SK-N-SH (cell line): ENCODE measurements at regions not wholly inside any gene's neighbourhood (a gene's known extent, or its start where the extent isn't known, plus 50 kb on each side); places are given as distances from the start of the nearest gene placed in this dataset.

Source experiments
- CTCF ChIA-PET: fragments of 300-600, 350-600 bp; formaldehyde crosslinking; extraction: SDS; loops from one replicate; lab custom pipeline; 2021; lab: Yijun Ruan, JAX
- POLR2A ChIA-PET: fragments of 350-600 bp; sonication (Branson Sonifier 250); formaldehyde crosslinking; extraction: SDS; loops from one replicate; lab custom pipeline; 2020; ENCODE audit warnings: antibody characterized with exemption, inconsistent platforms; lab: Yijun Ruan, JAX
- DNase-seq: peaks from one replicate; pipeline ENCODE4 v3.0.0; 2012
- H2AFZ ChIP-seq: fragments of 200-600 bp; sonication (generic); 2 replicates; pipeline ENCODE4 v1.8.1; 2016; ENCODE audit warnings: antibody characterized with exemption, mild to moderate bottlenecking, low read depth
- H3F3A ChIP-seq: fragments of 200-600 bp; sonication (generic); replicated peaks from 2 replicates; pipeline ENCODE3; 2016; ENCODE audit warnings: antibody characterized with exemption, mild to moderate bottlenecking; ENCODE audit not compliant: insufficient read depth
- H3K27ac ChIP-seq, 2 experiments: fragments of 200-500 bp in 1 of 2; fragments of 200-600 bp in 1 of 2; sonication (Bioruptor generic) in 1 of 2; sonication (generic), shearing (Covaris generic) in 1 of 2; 2 replicates each; pipeline versions ENCODE4 v1.5.1 to v1.6.1; 2014 to 2016; ENCODE audit warnings: low read depth in 2 of 2, inconsistent platforms in 1 of 2, low read length in 1 of 2, mild to moderate bottlenecking in 1 of 2, mixed read lengths in 1 of 2
- H3K27me3 ChIP-seq: fragments of 200-600 bp; sonication (generic), shearing (Covaris generic); 2 replicates; pipeline ENCODE4 v1.6.1; 2016; ENCODE audit warnings: mixed run types; ENCODE audit not compliant: insufficient read depth
- H3K36me3 ChIP-seq, 2 experiments: fragments of 200-500 bp in 1 of 2; fragments of 200-600 bp in 1 of 2; sonication (Bioruptor generic) in 1 of 2; sonication (generic) in 1 of 2; replicated peaks in 1 of 2; 2 replicates each; pipeline versions ENCODE3 to v1.5.1; 2014 to 2016; ENCODE audit warnings: low read length in 1 of 2, mild to moderate bottlenecking in 1 of 2; ENCODE audit not compliant: insufficient read depth in 2 of 2, control insufficient read depth in 1 of 2
- H3K4me1 ChIP-seq, 2 experiments: fragments of 200-500 bp in 1 of 2; fragments of 200-600 bp in 1 of 2; sonication (Bioruptor generic) in 1 of 2; sonication (generic), shearing (Covaris generic) in 1 of 2; 2 replicates each; pipeline versions ENCODE4 v1.5.1 to v1.6.1; 2014 to 2016; ENCODE audit warnings: low read depth in 1 of 2, low read length in 1 of 2, mixed run types in 1 of 2; ENCODE audit not compliant: insufficient read depth in 2 of 2, control insufficient read depth in 1 of 2
- H3K4me2 ChIP-seq: fragments of 200-600 bp; sonication (generic), shearing (Covaris generic); 2 replicates; pipeline ENCODE4 v1.6.1; 2017; ENCODE audit warnings: mixed run types
- H3K4me3 ChIP-seq, 2 experiments: fragments of 200-500 bp in 1 of 2; fragments of 200-600 bp in 1 of 2; sonication (Bioruptor generic) in 1 of 2; sonication (generic), shearing (Covaris generic) in 1 of 2; 2 replicates each; pipeline versions ENCODE4 v1.5.1 to v1.8.1; 2014 to 2016; ENCODE audit warnings: low read depth in 2 of 2, inconsistent platforms in 1 of 2, low read length in 1 of 2, mild to moderate bottlenecking in 1 of 2, mixed read lengths in 1 of 2, moderate library complexity in 1 of 2
- H3K79me2 ChIP-seq: fragments of 200-600 bp; sonication (generic); 2 replicates; pipeline ENCODE4 v1.8.1; 2017; ENCODE audit warnings: mild to moderate bottlenecking; ENCODE audit not compliant: insufficient read depth
- H3K9ac ChIP-seq: fragments of 200-600 bp; sonication (generic); 2 replicates; pipeline ENCODE4 v1.6.1; 2017; ENCODE audit warnings: mixed run types
- H3K9me2 ChIP-seq: fragments of 200-600 bp; sonication (generic); 2 replicates; pipeline ENCODE4 v1.6.1; 2017; ENCODE audit warnings: mixed run types
- H3K9me3 ChIP-seq: fragments of 200-600 bp; sonication (generic); 2 replicates; pipeline ENCODE4 v1.6.1; 2017; ENCODE audit warnings: mixed run types, mild to moderate bottlenecking, moderate library complexity
- H4K20me1 ChIP-seq: fragments of 200-600 bp; sonication (generic); 2 replicates; pipeline ENCODE4 v1.6.1; 2017; ENCODE audit warnings: mild to moderate bottlenecking, mixed run types; ENCODE audit not compliant: insufficient read depth
- ELF1 ChIP-seq: IDR thresholded peaks from 2 replicates; pipeline ENCODE4 v1.4.0; 2012
- FOXM1 ChIP-seq: IDR thresholded peaks from 2 replicates; pipeline ENCODE4 v1.4.0; 2012; ENCODE audit warnings: low read depth, mild to moderate bottlenecking
- GABPA ChIP-seq: IDR thresholded peaks from 2 replicates; pipeline ENCODE4 v1.4.0; 2012; ENCODE audit warnings: low read depth, mild to moderate bottlenecking
- JUND ChIP-seq: IDR thresholded peaks from 2 replicates; pipeline ENCODE4 v1.4.0; 2012
- MEF2A ChIP-seq: IDR thresholded peaks from 2 replicates; pipeline ENCODE4 v1.4.0; 2012; ENCODE audit warnings: low read depth, borderline replicate concordance
- MXI1 ChIP-seq: IDR thresholded peaks from 2 replicates; pipeline ENCODE4 v1.6.1; 2012; ENCODE audit warnings: mild to moderate bottlenecking, low read depth, low read length, improper control_type of control experiment
- POLR2AphosphoS5 ChIP-seq: IDR thresholded peaks from 2 replicates; pipeline ENCODE4 v1.6.1; 2012; ENCODE audit warnings: low read depth, low read length
- RFX5 ChIP-seq: IDR thresholded peaks from 2 replicates; pipeline ENCODE4 v1.6.1; 2012; ENCODE audit warnings: mild to moderate bottlenecking, improper control_type of control experiment, low read length
- RXRA ChIP-seq: IDR thresholded peaks from 2 replicates; pipeline ENCODE4 v1.4.0; 2012; ENCODE audit warnings: low read depth, mild to moderate bottlenecking, borderline replicate concordance
- SMC3 ChIP-seq: IDR thresholded peaks from 2 replicates; pipeline ENCODE4 v1.6.1; 2012; ENCODE audit warnings: low read depth, low read length, improper control_type of control experiment
- TAF1 ChIP-seq: IDR thresholded peaks from 2 replicates; pipeline ENCODE4 v1.6.1; 2012; ENCODE audit warnings: low read depth, mild to moderate bottlenecking, low read length, moderate library complexity, borderline replicate concordance
- TEAD4 ChIP-seq: IDR thresholded peaks from 2 replicates; pipeline ENCODE4 v1.4.0; 2012; ENCODE audit warnings: mild to moderate bottlenecking, borderline replicate concordance; ENCODE audit not compliant: insufficient read depth
- USF1 ChIP-seq: IDR thresholded peaks from 2 replicates; pipeline ENCODE4 v1.4.0; 2012; ENCODE audit warnings: low read depth, borderline replicate concordance
- WGBS: methylation state at CpG from one replicate; pipeline ENCODE4 v1.1.6; 2017; ENCODE audit warnings: low lambda C conversion rate; 5-methylcytosine and 5-hydroxymethylcytosine counted together
- TF ChIP-seq, protein P1 (sequence below): IDR thresholded peaks from 2 replicates; pipeline ENCODE4; 2012
- TF ChIP-seq, protein P2 (sequence below): fragments of 150-350 bp; IDR thresholded peaks from 2 replicates; pipeline ENCODE4 v1.6.1; 2016; ENCODE audit warnings: mild to moderate bottlenecking, low read depth, low read length

DNA sequence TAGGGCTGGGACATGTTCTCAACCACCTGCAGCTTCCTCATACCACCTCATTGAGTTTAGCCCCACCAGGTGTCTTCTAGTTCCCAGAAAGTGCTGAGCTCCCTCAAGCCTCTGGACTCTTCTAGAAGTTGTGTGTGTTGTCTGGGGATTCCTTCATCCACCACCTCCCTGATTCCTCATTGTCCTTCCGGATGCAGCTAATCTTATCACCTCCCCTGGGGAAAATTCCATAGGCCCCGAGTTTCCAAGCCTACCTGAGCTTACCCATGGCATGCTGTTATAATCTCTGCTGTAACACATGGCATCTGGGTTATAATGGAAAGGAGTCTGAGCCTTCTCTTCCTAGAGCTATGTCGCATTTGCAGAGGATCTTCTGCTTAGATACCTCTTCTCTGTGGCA is 243.5 kb upstream of the SDK2 start:
- CTCF ChIA-PET = interaction anchor here (0.5 kb wide), 1 partner anchor 959 kb away, joined by 3 read pairs; no protein-coding TSS in a partner anchor
- H4K20me1 ChIP-seq = no peaks in the 10 kb centered on the region

GRCh38 chr17:73888862-73889261 is 244.6 kb upstream of the SDK2 start:
- no peaks in the 10 kb centered on the region; a peak in 1 of 4 replicates for H3K4me1 ChIP-seq
- TF ChIP-seq TAF1 = no peak
- TF ChIP-seq JUND = no peak
- no peak for TF ChIP-seq USF1
- no peak for TF ChIP-seq MXI1
- no peak for TF ChIP-seq TEAD4
- TF ChIP-seq, protein P1, sequence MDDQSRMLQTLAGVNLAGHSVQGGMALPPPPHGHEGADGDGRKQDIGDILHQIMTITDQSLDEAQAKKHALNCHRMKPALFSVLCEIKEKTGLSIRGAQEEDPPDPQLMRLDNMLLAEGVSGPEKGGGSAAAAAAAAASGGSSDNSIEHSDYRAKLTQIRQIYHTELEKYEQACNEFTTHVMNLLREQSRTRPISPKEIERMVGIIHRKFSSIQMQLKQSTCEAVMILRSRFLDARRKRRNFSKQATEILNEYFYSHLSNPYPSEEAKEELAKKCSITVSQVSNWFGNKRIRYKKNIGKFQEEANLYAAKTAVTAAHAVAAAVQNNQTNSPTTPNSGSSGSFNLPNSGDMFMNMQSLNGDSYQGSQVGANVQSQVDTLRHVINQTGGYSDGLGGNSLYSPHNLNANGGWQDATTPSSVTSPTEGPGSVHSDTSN = no peak
- TF ChIP-seq MEF2A = no peak
- TF ChIP-seq, protein P2, sequence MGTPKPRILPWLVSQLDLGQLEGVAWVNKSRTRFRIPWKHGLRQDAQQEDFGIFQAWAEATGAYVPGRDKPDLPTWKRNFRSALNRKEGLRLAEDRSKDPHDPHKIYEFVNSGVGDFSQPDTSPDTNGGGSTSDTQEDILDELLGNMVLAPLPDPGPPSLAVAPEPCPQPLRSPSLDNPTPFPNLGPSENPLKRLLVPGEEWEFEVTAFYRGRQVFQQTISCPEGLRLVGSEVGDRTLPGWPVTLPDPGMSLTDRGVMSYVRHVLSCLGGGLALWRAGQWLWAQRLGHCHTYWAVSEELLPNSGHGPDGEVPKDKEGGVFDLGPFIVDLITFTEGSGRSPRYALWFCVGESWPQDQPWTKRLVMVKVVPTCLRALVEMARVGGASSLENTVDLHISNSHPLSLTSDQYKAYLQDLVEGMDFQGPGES = no peak
- TF ChIP-seq ELF1 = no peak
- TF ChIP-seq POLR2AphosphoS5 = no peak
- TF ChIP-seq RXRA = no peak

More for the DNA sequence above, 243.5 kb upstream of the SDK2 start:
- H3K27me3 ChIP-seq = no peaks in the 10 kb centered on the region
- no peak overlapping the region for H3K4me3 ChIP-seq
- no peaks in the 10 kb centered on the region for H3K79me2 ChIP-seq
- DNase-seq = no peak
- no peaks in the 10 kb centered on the region; the same call in 1 of the 2 replicates for H3K9me3 ChIP-seq
- POLR2A ChIA-PET = no interaction called here
- H3K36me3 ChIP-seq = no peaks in the 10 kb centered on the region
- no peak overlapping the region for H2AFZ ChIP-seq
- H3F3A ChIP-seq = no peaks in the 10 kb centered on the region
- 0% methylated on average over 3 of the region's 3 CpGs for WGBS
- H3K4me2 ChIP-seq = no peak overlapping the region
- no peak overlapping the region for H3K9ac ChIP-seq
- H3K27ac ChIP-seq = no peak overlapping the region
- TF ChIP-seq SMC3 (no peak), FOXM1 (no peak), GABPA (no peak), RFX5 (no peak)
- H3K4me1 ChIP-seq = no peaks in the 10 kb centered on the region; a peak in 1 of 4 replicates
- no peaks in the 10 kb centered on the region for H3K9me2 ChIP-seq

More at GRCh38 chr17:73888862-73889261, 244.6 kb upstream of the SDK2 start:
- Histone ChIP-seq H3K27ac (no peak overlapping the region), H3K4me3 (no peak overlapping the region), H4K20me1 (no peaks in the 10 kb centered on the region), H3K9me3 (no peaks in the 10 kb centered on the region; the same call in 1 of the 2 replicates), H3K79me2 (no peaks in the 10 kb centered on the region), H3F3A (no peaks in the 10 kb centered on the region), H3K36me3 (no peaks in the 10 kb centered on the region), H3K27me3 (no peaks in the 10 kb centered on the region), H3K4me2 (no peak overlapping the region), H2AFZ (no peak overlapping the region), H3K9ac (no peak overlapping the region), H3K9me2 (no peaks in the 10 kb centered on the region)
- DNase-seq = no peak
- ChIA-PET CTCF (no interaction called here), POLR2A (no interaction called here)
- WGBS = 41% methylated on average over 7 of the region's 7 CpGs
